ENCODE measurements at regions not wholly inside any gene's neighbourhood (a gene's known extent, or its start where the extent isn't known, plus 50 kb on each side); places are given as distances from the start of the nearest gene placed in this dataset.

- Histone ChIP-seq H3K4me1 (ENCODE audit: control insufficient read depth, insufficient read depth, low read length) (peaks cover 7% of the 10 kb centered on the region), H3K9me3 (replicated peaks; ENCODE audit: low read length) (no peaks in the 10 kb centered on the region)
Measured at GRCh38 chr3:72460205-72461174, 387.8 kb downstream of the SHQ1 start.

GRCh38 chr3:72459588-72459987 is 388.7 kb downstream of the SHQ1 start:
- peaks cover 4% of the 10 kb centered on the region for H3K9me3 ChIP-seq (replicated peaks; ENCODE audit: low read length)
- H3K27me3 ChIP-seq (ENCODE audit: control insufficient read depth, insufficient read depth, low read length): peaks cover 43% of the 10 kb centered on the region
- no peaks in the 10 kb centered on the region for H3K36me3 ChIP-seq (ENCODE audit: insufficient read depth, low read length)
- peaks cover 7% of the 10 kb centered on the region for H3K4me1 ChIP-seq (ENCODE audit: control insufficient read depth, insufficient read depth, low read length)
- H3K4me2 ChIP-seq (ENCODE audit: low read length): no peak overlapping the region
- H3K9ac ChIP-seq (ENCODE audit: low read depth, low read length): no peak overlapping the region
- H3K4me3 ChIP-seq (ENCODE audit: low read length): no peak overlapping the region

More at GRCh38 chr3:72460205-72461174, 387.8 kb downstream of the SHQ1 start:
- H3K36me3 ChIP-seq (ENCODE audit: insufficient read depth, low read length): no peaks in the 10 kb centered on the region
- no peak overlapping the region for H3K4me2 ChIP-seq (ENCODE audit: low read length)
- no peak overlapping the region for H3K4me3 ChIP-seq (ENCODE audit: low read length)
- H3K27me3 ChIP-seq (ENCODE audit: control insufficient read depth, insufficient read depth, low read length): peaks cover 47% of the 10 kb centered on the region
- H3K9ac ChIP-seq (ENCODE audit: low read depth, low read length): no peak overlapping the region

- Histone ChIP-seq H3K4me2 (ENCODE audit: low read length) (no peak overlapping the region), H3K4me3 (ENCODE audit: low read length) (no peak overlapping the region), H3K36me3 (ENCODE audit: insufficient read depth, low read length) (no peaks in the 10 kb centered on the region), H3K4me1 (ENCODE audit: control insufficient read depth, insufficient read depth, low read length) (peaks cover 7% of the 10 kb centered on the region), H3K9me3 (replicated peaks; ENCODE audit: low read length) (peaks cover 5% of the 10 kb centered on the region), H3K9ac (ENCODE audit: low read depth, low read length) (no peak overlapping the region), H3K27me3 (ENCODE audit: control insufficient read depth, insufficient read depth, low read length) (peaks cover 51% of the 10 kb centered on the region)
Measured at GRCh38 chr3:72458375-72458774, 389.9 kb downstream of the SHQ1 start.

- H3K9ac ChIP-seq (ENCODE audit: low read depth, low read length): no peak overlapping the region
- H3K4me2 ChIP-seq (ENCODE audit: low read length): no peak overlapping the region
- no peak overlapping the region for H3K4me3 ChIP-seq (ENCODE audit: low read length)
- peaks cover 5% of the 10 kb centered on the region for H3K9me3 ChIP-seq (replicated peaks; ENCODE audit: low read length)
- H3K36me3 ChIP-seq (ENCODE audit: insufficient read depth, low read length): no peaks in the 10 kb centered on the region
- H3K4me1 ChIP-seq (ENCODE audit: control insufficient read depth, insufficient read depth, low read length): no peaks in the 10 kb centered on the region
- H3K27me3 ChIP-seq (ENCODE audit: control insufficient read depth, insufficient read depth, low read length): peaks cover 51% of the 10 kb centered on the region
Measured at GRCh38 chr3:72454441-72454840, 393.8 kb downstream of the SHQ1 start.

- no peaks in the 10 kb centered on the region for H3K36me3 ChIP-seq (ENCODE audit: insufficient read depth, low read length)
- H3K9me3 ChIP-seq (replicated peaks; ENCODE audit: low read length): peaks cover 5% of the 10 kb centered on the region
- no peak overlapping the region for H3K4me2 ChIP-seq (ENCODE audit: low read length)
- peaks cover under 1% of the 10 kb centered on the region for H3K4me1 ChIP-seq (ENCODE audit: control insufficient read depth, insufficient read depth, low read length)
- H3K4me3 ChIP-seq (ENCODE audit: low read length): no peak overlapping the region
- H3K9ac ChIP-seq (ENCODE audit: low read depth, low read length): no peak overlapping the region
- peaks cover 48% of the 10 kb centered on the region for H3K27me3 ChIP-seq (ENCODE audit: control insufficient read depth, insufficient read depth, low read length)
Measured at GRCh38 chr3:72453706-72454105, 394.5 kb downstream of the SHQ1 start.

- H3K27me3 ChIP-seq (ENCODE audit: control insufficient read depth, insufficient read depth, low read length): peaks cover 42% of the 10 kb centered on the region
- H3K4me1 ChIP-seq (ENCODE audit: control insufficient read depth, insufficient read depth, low read length): peaks cover 6% of the 10 kb centered on the region
- H3K4me3 ChIP-seq (ENCODE audit: low read length): no peak overlapping the region
- H3K36me3 ChIP-seq (ENCODE audit: insufficient read depth, low read length): no peaks in the 10 kb centered on the region
- H3K9ac ChIP-seq (ENCODE audit: low read depth, low read length): no peak overlapping the region
- H3K9me3 ChIP-seq (replicated peaks; ENCODE audit: low read length): peaks cover 5% of the 10 kb centered on the region
- H3K4me2 ChIP-seq (ENCODE audit: low read length): no peak overlapping the region
Measured at GRCh38 chr3:72452745-72453144, 395.5 kb downstream of the SHQ1 start.

GRCh38 chr3:72451841-72452240 is 396.4 kb downstream of the SHQ1 start:
- H3K4me1 ChIP-seq (ENCODE audit: control insufficient read depth, insufficient read depth, low read length): peaks cover 10% of the 10 kb centered on the region
- no peak overlapping the region for H3K9ac ChIP-seq (ENCODE audit: low read depth, low read length)
- no peak overlapping the region for H3K4me3 ChIP-seq (ENCODE audit: low read length)
- H3K36me3 ChIP-seq (ENCODE audit: insufficient read depth, low read length): no peaks in the 10 kb centered on the region
- no peak overlapping the region for H3K4me2 ChIP-seq (ENCODE audit: low read length)
- H3K9me3 ChIP-seq (replicated peaks; ENCODE audit: low read length): peaks cover 5% of the 10 kb centered on the region
- peaks cover 42% of the 10 kb centered on the region for H3K27me3 ChIP-seq (ENCODE audit: control insufficient read depth, insufficient read depth, low read length)

GRCh38 chr3:72449551-72449950 is 398.7 kb downstream of the SHQ1 start:
- H3K9ac ChIP-seq (ENCODE audit: low read depth, low read length): no peak overlapping the region
- peaks cover 36% of the 10 kb centered on the region for H3K27me3 ChIP-seq (ENCODE audit: control insufficient read depth, insufficient read depth, low read length)
- no peak overlapping the region for H3K4me2 ChIP-seq (ENCODE audit: low read length)
- no peak overlapping the region for H3K4me3 ChIP-seq (ENCODE audit: low read length)
- peaks cover under 1% of the 10 kb centered on the region for H3K9me3 ChIP-seq (replicated peaks; ENCODE audit: low read length)
- peaks cover 17% of the 10 kb centered on the region for H3K4me1 ChIP-seq (ENCODE audit: control insufficient read depth, insufficient read depth, low read length)
- peaks cover under 1% of the 10 kb centered on the region for H3K36me3 ChIP-seq (ENCODE audit: insufficient read depth, low read length)

GRCh38 chr3:72448858-72449257 is 399.4 kb downstream of the SHQ1 start:
- Histone ChIP-seq H3K9ac (ENCODE audit: low read depth, low read length) (no peak overlapping the region), H3K27me3 (ENCODE audit: control insufficient read depth, insufficient read depth, low read length) (peaks cover 31% of the 10 kb centered on the region), H3K9me3 (replicated peaks; ENCODE audit: low read length) (no peaks in the 10 kb centered on the region), H3K4me3 (ENCODE audit: low read length) (no peak overlapping the region), H3K36me3 (ENCODE audit: insufficient read depth, low read length) (peaks cover 4% of the 10 kb centered on the region), H3K4me2 (ENCODE audit: low read length) (no peak overlapping the region), H3K4me1 (ENCODE audit: control insufficient read depth, insufficient read depth, low read length) (peaks cover 22% of the 10 kb centered on the region)

- H3K4me1 ChIP-seq (ENCODE audit: control insufficient read depth, insufficient read depth, low read length): peaks cover 22% of the 10 kb centered on the region
- no peak overlapping the region for H3K9ac ChIP-seq (ENCODE audit: low read depth, low read length)
- H3K4me2 ChIP-seq (ENCODE audit: low read length): no peak overlapping the region
- H3K36me3 ChIP-seq (ENCODE audit: insufficient read depth, low read length): peaks cover 4% of the 10 kb centered on the region
- no peaks in the 10 kb centered on the region for H3K9me3 ChIP-seq (replicated peaks; ENCODE audit: low read length)
- H3K27me3 ChIP-seq (ENCODE audit: control insufficient read depth, insufficient read depth, low read length): peaks cover 27% of the 10 kb centered on the region
- H3K4me3 ChIP-seq (ENCODE audit: low read length): no peak overlapping the region
Measured at GRCh38 chr3:72448375-72448823, 399.8 kb downstream of the SHQ1 start.

GRCh38 chr3:72447059-72447946 is 400.9 kb downstream of the SHQ1 start:
- Histone ChIP-seq H3K27me3 (ENCODE audit: control insufficient read depth, insufficient read depth, low read length) (peaks cover 16% of the 10 kb centered on the region), H3K9ac (ENCODE audit: low read depth, low read length) (peak overlapping the region; percentile 87), H3K4me2 (ENCODE audit: low read length) (peak overlapping the region; percentile 91), H3K36me3 (ENCODE audit: insufficient read depth, low read length) (peaks cover 4% of the 10 kb centered on the region), H3K4me3 (ENCODE audit: low read length) (peak overlapping the region; percentile 97), H3K9me3 (replicated peaks; ENCODE audit: low read length) (no peaks in the 10 kb centered on the region), H3K4me1 (ENCODE audit: control insufficient read depth, insufficient read depth, low read length) (peaks cover 22% of the 10 kb centered on the region)
